HPDE6-E6E7 (cell line): ENCODE measurements at regions not wholly inside any gene's neighbourhood (a gene's known extent, or its start where the extent isn't known, plus 50 kb on each side); places are given as distances from the start of the nearest gene placed in this dataset.
"Not testable (repeated sequence)": the region's sequence is repeated elsewhere in the genome, so short reads cannot be mapped to it uniquely, and the experiment has no call there.

Experiments used
- DNase-seq: peaks from one replicate; pipeline ENCODE4 v3.0.0; 2011; ENCODE audit warnings: missing footprints; ENCODE audit errors: extremely low spot score

DNA sequence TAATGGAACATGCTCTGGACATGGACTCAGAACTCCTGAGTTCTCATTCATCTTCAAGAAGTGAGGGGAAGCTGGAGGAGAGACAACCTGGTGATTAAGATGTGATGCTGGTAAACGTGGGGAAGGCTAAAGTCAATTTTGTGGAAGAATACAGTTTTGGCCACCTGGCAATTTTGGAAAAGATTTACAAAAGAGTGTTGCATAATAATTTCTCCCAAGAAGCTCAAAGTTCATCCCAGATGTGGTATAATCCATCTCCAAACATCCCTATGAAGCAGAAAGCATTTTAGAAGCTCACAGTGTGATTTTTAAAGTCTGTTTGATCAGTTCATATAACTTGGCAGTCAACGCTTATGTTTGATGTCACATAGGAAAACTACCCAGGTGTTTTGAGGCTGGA lies 208.7 kb downstream of the LMX1A start:
- no peak for DNase-seq

DNA sequence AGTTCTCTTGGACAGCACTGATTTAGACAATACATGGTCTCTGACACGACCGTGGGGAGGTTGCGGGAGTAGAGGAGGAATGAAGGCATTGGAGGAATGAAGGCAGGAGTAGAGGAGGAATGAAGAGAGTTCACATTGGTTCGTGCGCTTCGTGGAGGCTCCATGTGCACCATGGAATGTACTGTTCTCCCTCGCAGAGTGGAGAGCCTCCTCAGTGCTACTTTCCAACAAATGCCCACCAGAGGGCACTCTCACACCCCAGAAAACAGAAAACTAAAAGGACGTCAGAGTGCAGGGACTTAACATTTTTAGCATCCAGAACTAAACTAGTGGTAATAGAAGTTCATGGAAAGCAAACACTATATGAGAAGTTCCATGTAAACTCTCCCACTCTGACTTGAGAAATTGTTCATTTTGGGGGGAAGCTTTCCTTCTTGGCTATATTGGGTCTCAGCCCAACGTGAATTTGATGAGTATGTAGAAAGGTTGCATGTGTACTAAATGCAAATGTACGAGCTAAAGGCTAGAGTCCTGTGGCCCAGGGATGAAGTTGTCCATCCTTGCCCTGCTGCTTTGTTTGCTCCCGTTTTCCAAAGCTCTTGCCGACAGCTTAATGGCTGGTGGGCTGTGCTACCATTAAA lies 211.6 kb downstream of the LMX1A start:
- peak; percentile 29 for DNase-seq

DNA sequence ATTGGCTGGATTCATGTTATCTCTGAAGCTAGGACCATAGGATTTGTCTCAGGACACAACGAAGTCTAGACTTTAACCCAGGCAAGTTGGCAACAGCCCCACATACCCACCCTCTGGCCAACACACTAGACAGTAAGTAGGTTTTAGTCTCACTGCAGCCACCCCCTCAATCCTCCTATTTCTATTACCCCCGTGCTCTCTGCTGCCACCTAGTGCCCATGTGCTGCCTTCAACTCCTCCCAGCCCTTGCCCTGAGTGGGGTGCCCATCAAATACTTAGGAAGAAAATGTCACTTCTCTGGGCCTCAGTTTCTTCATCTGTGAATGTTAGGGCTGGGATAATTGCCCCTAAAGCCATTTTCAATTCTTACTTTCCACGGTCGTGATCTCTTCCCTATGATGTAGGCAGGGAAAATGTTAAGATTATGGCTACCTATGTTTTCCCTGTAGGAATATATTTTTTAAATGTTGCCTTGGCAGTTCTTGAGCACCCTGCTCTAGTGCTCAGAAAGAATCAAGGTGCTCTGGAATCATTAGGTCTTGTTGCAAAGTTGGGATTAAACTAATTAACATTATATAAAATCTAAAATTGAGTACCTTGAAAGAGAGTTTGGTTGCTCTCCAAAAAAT lies 213.0 kb downstream of the LMX1A start:
- peak; percentile 57 for DNase-seq

DNA sequence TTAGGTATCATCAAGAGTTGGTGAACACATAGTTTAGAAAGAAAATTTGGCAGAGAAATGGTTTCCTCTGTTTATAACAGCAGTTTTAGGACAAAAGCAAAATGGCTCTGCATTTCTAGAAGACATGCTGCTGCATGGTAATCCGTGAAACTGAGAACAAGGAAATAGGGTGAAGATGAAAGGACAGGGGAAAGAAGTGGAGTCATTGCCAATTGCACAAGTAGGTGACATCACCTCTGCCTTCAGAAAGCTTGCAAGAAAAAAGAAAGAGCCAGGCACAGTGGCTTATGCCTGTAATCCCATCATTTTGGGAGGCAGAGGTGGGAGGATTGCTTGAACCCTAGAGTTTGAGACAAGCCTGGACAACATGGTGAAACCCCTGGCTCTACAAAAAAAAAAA lies 217.6 kb downstream of the LMX1A start:
- DNase-seq: no peak

DNA sequence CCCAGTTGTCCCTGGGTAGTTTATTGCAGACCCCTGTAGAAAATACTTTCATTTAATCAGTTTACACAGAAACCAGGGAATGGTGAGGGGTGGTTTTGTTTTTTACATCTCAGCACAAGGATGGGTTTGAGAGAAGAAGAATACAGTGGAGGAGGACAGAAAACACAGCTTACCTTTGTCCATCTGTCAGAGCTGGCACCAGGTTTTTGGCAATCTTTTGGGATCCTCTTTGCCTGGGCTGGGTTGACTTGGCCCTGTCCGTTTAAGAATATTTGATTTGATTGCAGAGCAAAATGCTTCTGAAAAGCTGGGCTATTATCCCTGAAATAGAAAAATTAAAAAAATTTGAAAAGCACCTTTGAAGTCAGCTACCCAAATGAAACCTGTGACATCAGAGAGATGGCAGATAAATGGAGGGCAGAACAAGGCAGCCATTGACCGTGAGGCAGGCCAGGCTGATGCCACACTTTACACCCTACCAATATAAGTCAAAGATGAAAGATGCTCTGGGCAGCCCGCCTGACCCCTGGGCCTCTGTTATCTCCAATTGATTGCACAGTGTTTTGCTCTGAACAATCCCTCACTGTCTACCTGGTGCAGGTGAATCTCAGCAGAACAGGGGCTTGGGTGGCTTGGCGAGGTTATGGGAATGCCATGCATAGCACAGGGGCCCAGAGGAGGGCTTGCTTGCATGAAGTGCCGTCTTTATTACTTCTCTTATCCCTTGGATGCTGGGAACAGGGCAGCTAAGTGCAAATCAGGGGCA lies 218.8 kb downstream of the LMX1A start:
- no peak for DNase-seq

DNA sequence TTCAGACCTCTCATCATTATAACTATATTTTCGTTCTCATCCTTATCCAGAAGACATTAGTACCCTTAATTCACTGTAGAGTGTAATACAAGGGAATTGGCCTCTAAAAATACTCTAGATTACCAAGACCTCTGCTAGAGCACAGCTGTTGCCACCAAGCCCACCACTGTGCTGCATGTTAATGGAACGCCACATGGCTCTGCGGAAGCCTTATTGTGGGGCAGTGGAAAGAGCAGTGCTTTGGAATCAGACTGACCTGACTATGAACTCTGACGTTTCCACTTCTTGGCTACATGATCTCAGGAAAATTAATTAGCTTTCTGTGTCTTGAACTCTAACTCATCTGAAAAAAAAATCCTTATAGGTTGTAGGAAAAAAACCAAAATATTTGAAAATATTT lies 222.1 kb downstream of the LMX1A start:
- no peak for DNase-seq

DNA sequence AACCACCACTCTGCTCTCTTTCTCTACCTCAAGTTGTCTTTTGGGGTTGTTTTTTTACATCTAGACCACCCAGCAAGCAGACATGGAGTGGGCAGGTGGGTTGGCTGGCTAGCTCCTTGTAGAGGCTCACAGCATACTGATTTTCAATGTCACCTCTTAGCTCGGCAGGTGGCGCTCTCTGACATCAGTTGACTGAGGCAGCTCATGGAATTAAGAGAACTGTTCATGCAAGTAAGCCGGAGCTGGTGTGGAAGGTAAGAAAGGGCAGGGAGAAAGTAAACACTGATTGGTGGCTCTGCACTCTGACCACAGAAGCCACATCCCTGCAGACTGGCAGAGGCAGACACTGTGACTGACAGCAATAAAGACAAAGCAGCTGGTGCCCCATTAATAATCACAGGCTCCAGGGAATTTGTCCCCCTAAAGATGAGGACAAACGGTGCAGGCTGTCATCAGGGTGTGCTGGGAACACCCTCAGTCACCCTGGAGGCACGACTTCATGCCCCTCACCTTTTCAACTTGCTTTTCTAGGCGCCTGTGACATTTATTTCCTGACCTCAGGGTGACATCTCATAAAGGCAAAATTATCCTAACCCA lies 226.8 kb downstream of the LMX1A start:
- peak; percentile 54 for DNase-seq

DNA sequence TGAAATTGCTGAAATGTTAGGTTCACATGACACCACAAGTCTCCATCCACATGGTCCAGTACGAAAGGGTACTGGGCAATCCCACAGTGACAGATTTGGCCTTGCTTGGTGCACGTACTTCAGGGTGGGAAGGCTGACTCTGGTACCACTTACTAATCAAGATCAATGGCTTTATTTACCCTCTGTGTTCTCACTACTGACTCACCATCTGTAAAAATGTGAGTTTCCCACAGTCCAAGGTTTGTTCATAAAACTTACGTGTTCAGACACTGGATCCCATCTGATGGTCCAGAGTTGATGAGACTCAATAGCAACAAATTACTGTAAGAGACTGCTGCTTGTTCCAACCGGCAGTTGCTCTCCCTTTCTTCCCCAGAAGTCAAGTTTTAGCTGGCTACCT lies 231.7 kb downstream of the LMX1A start:
- DNase-seq: no peak

DNA sequence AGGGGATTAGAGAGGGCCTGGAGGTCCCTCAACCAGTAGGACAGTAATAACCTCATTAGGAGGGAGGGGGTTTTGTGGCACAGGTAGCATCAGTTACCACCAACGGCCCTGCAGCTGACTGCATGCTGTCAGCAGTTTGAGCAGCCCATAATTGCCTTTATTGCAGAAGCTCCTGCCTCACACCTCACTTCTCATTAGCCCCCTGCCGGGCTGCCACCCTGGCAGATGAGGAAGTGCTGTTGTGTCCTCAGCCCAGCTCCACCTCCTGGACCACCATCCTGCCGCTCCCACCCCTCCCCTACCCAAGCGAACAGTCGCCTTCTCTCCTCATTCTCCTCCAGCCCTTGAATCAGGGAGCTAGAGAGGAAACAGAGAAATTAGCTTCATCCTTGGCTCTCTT lies 237.4 kb downstream of the LMX1A start:
- no peak for DNase-seq

DNA sequence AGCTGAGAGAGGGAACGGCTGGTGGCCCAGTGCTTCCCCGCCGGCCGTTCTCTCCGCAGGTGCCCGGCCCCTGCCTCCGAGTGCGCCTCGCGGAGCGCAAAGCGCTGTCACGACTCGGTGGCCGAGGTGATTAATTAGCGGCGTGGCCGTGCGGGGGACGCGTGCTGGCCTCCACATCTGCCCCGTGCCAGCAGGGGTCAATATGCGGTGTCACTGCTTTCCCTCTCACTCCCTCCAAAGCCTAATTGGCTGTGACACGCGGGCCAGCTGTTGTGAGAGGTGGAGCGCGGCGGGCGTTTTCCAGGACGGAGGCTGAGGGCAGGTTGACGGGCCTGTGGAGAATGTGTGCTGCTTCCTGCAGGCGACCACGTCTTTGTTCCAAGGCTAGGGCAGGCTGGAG lies 239.0 kb downstream of the LMX1A start:
- DNase-seq: no peak

DNA sequence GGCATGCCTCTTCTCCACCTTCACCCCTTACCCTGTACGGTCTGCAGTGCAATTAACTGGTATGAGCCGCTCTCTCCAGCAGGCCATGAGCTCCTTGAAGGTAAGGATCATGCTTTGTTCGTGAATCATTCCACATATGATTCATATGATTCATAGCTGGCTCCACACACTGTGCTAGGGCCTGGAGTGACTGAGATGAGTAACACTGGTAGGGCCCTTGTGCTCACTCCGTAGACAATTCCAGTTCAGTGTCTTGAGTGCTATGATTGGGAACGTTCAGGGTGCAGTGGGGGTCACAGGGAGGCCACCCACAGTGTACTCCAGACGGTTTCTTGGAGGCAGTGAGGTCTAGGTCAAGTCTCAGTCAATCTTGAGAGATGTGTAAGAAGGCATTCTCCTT lies 239.8 kb downstream of the LMX1A start:
- DNase-seq: peak; percentile 81

DNA sequence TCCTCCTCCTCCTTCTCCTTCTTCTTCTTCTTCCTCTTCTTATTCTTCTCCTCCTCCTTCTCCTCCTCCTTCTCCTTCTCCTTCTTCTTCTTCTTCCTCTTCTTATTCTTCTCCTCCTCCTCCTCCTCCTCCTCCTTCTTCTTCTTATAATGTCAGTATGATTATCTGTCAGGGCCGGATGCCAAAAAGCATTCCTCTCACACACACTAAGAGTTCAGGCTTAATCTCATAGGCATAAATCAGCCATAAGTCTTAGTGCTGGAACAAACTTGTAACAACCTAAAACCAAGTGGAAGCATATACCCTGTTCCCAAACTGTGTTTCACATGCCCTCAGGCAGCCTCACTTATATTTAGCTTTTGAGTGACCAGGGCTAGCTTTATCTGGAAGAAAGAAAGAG lies 240.3 kb downstream of the LMX1A start:
- DNase-seq: no peak

DNA sequence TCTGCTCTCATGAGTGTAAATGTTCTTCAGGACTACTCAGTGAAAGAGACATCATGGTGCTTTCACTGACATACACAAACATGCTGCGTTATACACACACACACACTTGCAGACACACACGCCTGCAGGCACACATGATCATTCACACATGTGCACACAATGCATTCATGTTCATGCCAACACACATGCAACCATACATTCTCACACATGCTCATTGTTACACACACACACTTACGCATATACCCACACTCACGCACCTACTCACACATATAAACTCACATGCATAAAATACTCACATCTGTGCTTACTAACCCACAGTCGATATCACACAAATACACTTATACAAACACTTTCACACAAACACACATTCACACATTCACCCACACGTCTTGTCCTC lies 241.6 kb downstream of the LMX1A start:
- no peak for DNase-seq

DNA sequence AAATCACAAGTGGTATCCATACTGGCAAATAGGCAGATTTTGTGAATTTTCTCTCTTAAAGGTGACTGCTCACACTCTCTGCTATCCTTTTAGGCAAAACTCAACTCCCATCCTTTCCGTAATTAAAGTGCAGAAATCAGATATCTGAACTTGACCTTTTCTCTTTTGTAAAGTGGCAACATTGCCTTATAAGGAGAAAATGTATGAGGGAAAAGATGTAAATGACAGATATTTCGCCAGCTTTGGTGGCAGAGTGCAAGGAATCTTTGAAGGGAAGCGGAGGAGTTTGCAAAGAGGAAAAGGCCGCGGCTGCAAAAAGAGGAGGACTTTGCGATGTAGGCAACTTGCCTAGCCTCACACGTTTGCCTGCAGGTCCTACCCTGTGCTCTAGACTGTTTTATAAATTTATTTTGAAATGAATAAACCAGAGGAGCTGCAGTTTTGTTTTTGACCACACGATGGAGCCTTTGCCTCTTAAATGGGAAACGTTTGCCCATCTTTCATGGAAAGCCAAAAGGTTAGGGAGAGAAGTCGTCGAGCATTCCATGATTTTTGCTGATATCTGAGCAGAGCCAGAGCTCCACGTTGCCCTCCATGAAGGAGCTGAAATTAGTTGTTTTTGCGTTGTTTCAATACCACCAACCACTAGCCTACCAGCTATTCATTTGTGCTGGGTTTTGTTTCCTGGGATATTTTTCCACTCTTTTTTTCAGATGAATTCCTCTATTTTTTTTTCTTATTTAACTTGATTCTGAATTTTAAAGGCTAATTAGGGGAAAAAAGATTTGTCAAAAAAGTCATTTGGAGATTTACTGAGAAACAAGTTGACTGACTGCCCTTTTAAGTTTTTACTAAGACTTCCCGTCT lies 242.3 kb downstream of the LMX1A start:
- DNase-seq: no peak

DNA sequence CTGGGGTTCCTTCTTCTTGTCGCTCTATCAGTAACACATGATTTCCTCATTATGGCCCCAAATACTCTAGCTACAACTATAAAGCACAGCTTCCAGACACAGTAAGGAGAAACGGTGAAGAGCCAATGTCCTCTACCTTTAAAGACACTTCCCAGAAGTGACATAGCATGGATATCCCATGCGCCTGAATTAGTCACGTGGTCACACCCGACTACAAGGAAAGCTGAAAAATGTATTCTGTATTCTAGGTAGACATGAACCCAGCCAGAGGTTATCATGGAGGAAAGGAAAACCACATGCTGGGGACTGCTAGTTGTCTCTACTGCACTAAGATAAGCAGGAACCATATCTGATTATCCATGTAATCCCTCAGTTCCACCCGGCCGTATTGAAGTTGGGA lies 244.3 kb downstream of the LMX1A start:
- no peak for DNase-seq

DNA sequence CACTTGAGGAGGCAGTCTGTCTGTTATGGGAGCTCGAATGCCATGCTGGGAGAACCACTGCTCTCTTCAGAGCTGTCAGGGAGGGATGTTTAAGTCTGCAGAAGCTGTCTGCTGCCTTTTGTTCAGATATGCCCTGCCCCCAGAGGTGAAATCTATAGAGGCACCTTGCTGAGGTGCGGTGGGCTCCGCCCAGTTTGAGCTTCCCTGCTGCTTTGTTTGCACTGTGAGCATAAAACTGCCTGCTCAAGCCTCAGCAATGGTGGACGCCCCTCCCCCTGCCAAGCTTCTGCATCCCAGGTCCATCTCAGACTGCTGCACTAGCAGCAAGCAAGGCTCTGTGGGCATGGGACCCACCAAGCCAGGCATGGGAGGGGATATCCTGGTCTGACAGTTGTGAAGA lies 247.5 kb downstream of the LMX1A start:
- no peak for DNase-seq

DNA sequence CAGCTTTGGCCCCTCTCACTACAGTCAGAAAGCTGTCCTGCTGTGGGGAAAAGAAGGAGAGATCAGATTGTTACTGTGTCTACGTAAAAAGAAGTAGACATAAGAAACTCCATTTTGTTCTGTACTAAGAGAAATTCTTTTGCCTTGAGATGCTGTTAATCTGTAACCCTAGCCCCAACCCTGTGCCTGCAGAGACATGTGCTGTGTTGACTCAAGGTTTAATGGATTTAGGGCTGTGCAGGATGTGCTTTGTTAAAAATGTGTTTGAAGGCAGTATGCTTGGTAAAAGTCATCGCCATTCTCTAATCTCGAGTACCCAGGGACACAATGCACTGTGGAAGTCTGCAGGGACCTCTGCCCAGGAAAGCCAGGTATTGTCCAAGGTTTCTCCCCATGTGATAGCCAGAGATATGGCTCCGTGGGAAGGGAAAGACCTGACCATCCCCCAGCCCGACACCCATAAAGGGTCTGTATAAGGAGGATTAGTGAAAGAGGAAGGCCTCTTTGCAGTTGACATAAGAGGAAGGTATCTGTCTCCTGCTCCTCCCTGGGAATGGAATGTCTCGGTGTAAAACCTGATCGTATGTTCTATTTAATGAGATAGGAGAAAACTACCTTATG lies 263.9 kb downstream of the LMX1A start:
- not testable (repeated sequence) for DNase-seq

DNA sequence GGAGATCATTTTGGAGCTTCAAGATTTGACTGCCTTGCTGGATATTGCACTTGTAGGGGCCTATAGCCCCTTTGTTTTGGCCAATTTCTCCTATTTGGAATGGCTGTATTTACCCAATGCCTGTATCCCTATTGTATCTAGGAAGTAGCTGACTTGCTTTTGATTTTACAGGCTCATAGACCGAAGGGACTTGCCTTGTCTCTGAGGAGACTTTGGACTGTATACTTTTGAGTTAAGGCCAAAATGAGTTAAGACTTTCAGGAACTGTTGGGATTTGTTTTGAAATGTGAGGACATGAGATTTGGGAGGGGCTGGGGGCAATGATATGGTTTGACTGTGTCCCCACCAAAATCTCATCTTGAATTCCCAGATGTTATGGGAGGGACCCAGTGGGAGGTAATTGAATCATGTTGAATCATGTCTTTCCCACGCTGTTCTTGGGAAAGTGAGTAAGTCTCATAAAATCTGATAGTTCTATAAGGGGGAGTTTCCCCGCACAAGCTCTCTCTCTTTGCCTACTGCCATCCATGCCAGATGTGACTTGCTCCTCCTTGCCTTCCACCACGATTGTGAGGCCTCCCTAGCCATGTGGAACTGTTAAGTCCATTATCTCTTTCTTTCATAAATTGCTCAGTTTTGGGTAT lies 276.1 kb downstream of the LMX1A start:
- no peak for DNase-seq

DNA sequence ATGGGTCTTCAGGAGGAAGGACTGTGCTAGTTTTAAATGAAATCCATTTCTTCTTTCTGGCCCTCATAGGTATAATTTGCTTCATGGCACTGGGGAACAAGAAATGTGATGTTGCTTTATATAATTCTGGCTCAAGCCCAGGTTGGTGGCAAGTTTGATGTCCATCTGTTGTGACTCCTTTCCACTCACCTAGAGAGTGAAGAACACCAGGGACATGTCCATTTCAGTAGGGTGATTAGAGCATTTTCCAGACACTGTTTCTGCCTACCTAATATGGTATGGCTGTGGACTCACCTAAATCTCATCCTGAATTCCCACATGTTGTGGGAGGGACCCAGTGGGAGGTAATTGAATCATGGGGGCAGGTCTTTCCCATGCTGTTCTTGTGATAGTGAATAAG lies 278.1 kb downstream of the LMX1A start:
- DNase-seq: no peak

DNA sequence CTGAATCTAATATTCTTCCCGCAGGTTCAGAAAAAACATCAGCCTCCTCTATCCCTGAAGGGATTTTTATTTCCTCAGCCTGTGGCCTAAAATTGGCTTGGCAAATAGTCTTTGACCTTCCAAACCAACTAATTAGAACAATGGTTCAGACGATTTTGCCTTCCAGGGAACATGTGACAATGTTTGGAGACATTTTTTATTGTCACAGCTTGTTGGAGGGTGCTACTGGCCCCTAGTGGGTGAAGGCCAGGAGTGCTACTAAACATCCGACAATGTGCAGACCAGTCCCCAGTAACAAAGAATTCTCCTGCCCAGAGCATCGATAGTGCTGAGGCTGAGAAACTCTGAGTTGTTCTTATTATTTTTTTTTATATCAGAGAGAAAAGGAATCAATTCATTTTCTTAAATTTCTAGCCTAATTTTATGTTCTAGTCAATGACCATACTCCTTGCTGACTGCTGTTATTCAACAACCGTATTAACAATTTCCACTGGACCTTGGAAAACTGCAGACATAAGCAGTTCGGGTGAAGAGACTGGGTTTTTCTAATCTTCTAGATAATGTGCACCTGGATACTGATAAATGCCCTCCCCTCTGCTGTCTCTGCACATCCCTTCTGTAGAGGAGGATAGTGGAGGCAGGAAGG lies 280.7 kb downstream of the LMX1A start:
- DNase-seq: peak; percentile 6
